ENCODE measurements at regions not wholly inside any gene's neighbourhood (a gene's known extent, or its start where the extent isn't known, plus 50 kb on each side); places are given as distances from the start of the nearest gene placed in this dataset.

GRCh38 chr12:130226126-130226525 lies 63.9 kb downstream of the FZD10 start:
- H4K20me1 ChIP-seq (ENCODE audit: insufficient read depth), result no peaks in the 10 kb centered on the region
- no peaks in the 10 kb centered on the region for H3K27me3 ChIP-seq (ENCODE audit: insufficient read depth, low read length)
- H3K4me1 ChIP-seq (ENCODE audit: control insufficient read depth in 1 of 2, insufficient read depth in 2 of 2, low read length in 2 of 2), result no peaks in the 10 kb centered on the region
- BruUV-seq (replicated peaks), result no TSS peak
- H3K27ac ChIP-seq (ENCODE audit: low read depth, low read length), result no peak overlapping the region
- no peak overlapping the region for H3K4me3 ChIP-seq (replicated peaks in 1 of 2; ENCODE audit: low read depth in 1 of 2, low read length in 2 of 2)
- DNase-seq (ENCODE audit: low read depth, low spot score) (no peak), ATAC-seq (no peak)
- no peak overlapping the region for H3K9ac ChIP-seq (ENCODE audit: low read length)
- RAD21 ChIA-PET (ENCODE audit: low non-redundant PET in 1 of 2, low total read pairs in 2 of 2, uncharacterized antibody in 2 of 2, unreplicated experiment in 2 of 2), result no interaction called here
- no peak overlapping the region for H3K4me2 ChIP-seq (ENCODE audit: low read length)
- no peaks in the 10 kb centered on the region for H3K79me2 ChIP-seq (ENCODE audit: insufficient read depth, low read length)
- H3K9me3 ChIP-seq (ENCODE audit: control insufficient read depth in 1 of 2, insufficient read depth in 1 of 2, low read depth in 1 of 2, low read length in 2 of 2), result peaks cover 15 to 29% of the 10 kb centered on the region in 2 experiments; a peak in 2 of 4 replicates
- POLR2A ChIA-PET, result no interaction called here
- H3K36me3 ChIP-seq (ENCODE audit: control insufficient read depth in 1 of 2, insufficient read depth in 2 of 2, low read length in 2 of 2), result no peaks in the 10 kb centered on the region
- TF ChIP-seq FOSL1 (IDR thresholded peaks at IDR 0.05; ENCODE audit: low read depth), result no peak
- no peak for TF ChIP-seq YY1 (IDR thresholded peaks at IDR 0.05; ENCODE audit: extremely low read depth, insufficient replicate concordance, low read depth, low read length)
- TF ChIP-seq SIN3A (IDR thresholded peaks at IDR 0.05; ENCODE audit: low read depth), result no peak
- no peak overlapping the region for H2AFZ ChIP-seq (ENCODE audit: low read depth, low read length, poor library complexity, severe bottlenecking)
- intact Hi-C loops (cut with micrococcal nuclease), result no loop called here
- no peaks in the 10 kb centered on the region for H3K9me2 ChIP-seq (ENCODE audit: insufficient read depth)
- CTCF ChIA-PET, result no interaction called here

- Histone ChIP-seq H3K4me2 (ENCODE audit: low read length) (no peak overlapping the region), H3K9me3 (ENCODE audit: control insufficient read depth in 1 of 2, insufficient read depth in 1 of 2, low read depth in 1 of 2, low read length in 2 of 2) (peaks cover 15 to 29% of the 10 kb centered on the region in 2 experiments; a peak in 2 of 4 replicates), H3K4me1 (ENCODE audit: control insufficient read depth in 1 of 2, insufficient read depth in 2 of 2, low read length in 2 of 2) (no peaks in the 10 kb centered on the region), H3K4me3 (replicated peaks in 1 of 2; ENCODE audit: low read depth in 1 of 2, low read length in 2 of 2) (no peak overlapping the region), H3K9ac (ENCODE audit: low read length) (no peak overlapping the region), H3K9me2 (ENCODE audit: insufficient read depth) (no peaks in the 10 kb centered on the region), H3K79me2 (ENCODE audit: insufficient read depth, low read length) (no peaks in the 10 kb centered on the region), H2AFZ (ENCODE audit: low read depth, low read length, poor library complexity, severe bottlenecking) (no peak overlapping the region), H3K27ac (ENCODE audit: low read depth, low read length) (no peak overlapping the region), H4K20me1 (ENCODE audit: insufficient read depth) (no peaks in the 10 kb centered on the region), H3K36me3 (ENCODE audit: control insufficient read depth in 1 of 2, insufficient read depth in 2 of 2, low read length in 2 of 2) (no peaks in the 10 kb centered on the region), H3K27me3 (ENCODE audit: insufficient read depth, low read length) (no peaks in the 10 kb centered on the region)
- RAD21 ChIA-PET (ENCODE audit: low non-redundant PET in 1 of 2, low total read pairs in 2 of 2, uncharacterized antibody in 2 of 2, unreplicated experiment in 2 of 2), result no interaction called here
- TF ChIP-seq TCF7L2 (IDR thresholded peaks at IDR 0.05; ENCODE audit: borderline replicate concordance, extremely low read depth, insufficient read depth, insufficient read length) (no peak), SRF (IDR thresholded peaks at IDR 0.05; ENCODE audit: low read depth) (no peak), ATF3 (IDR thresholded peaks at IDR 0.05) (no peak), EZH2 (IDR thresholded peaks at IDR 0.05) (no peak), ZBTB33 (IDR thresholded peaks at IDR 0.05; ENCODE audit: extremely low read depth, insufficient replicate concordance, low read length) (no peak), RAD21 (IDR thresholded peaks at IDR 0.05; ENCODE audit: low read depth) (no peak)
- intact Hi-C loops (cut with micrococcal nuclease), result no loop called here
- no TSS peak for BruUV-seq (replicated peaks)
- ATAC-seq (no peak), DNase-seq (ENCODE audit: low read depth, low spot score) (no peak)
- CTCF ChIA-PET, result no interaction called here
- POLR2A ChIA-PET, result no interaction called here
Observed at GRCh38 chr12:130226771-130227170, 64.5 kb downstream of the FZD10 start.

Measured in HCT116 (cell line).